Parathyroid adenoma (tissue), 2 donors: ENCODE measurements at regions not wholly inside any gene's neighbourhood (a gene's known extent, or its start where the extent isn't known, plus 50 kb on each side); places are given as distances from the start of the nearest gene placed in this dataset.
A peak's percentile ranks its signal among the peaks of the same experiment; 100 is the strongest.

Experiments used
- H2AFZ ChIP-seq: fragments of 300-600 bp; sonication (generic); one replicate; pipeline ENCODE4 v1.7.0; 2017; ENCODE audit warnings: antibody characterized with exemption, mild to moderate bottlenecking
- H3K27ac ChIP-seq: fragments of 300-600 bp; sonication (generic); one replicate; pipeline ENCODE4 v1.7.0; 2017
- H3K27me3 ChIP-seq: fragments of 300-600 bp; sonication (generic); one replicate; pipeline ENCODE4 v1.7.0; 2017; ENCODE audit warnings: low read length; ENCODE audit not compliant: control insufficient read depth, insufficient read depth
- H3K36me3 ChIP-seq: fragments of 300-600 bp; sonication (generic); one replicate; pipeline ENCODE4 v1.7.0; 2017; ENCODE audit warnings: low read length; ENCODE audit not compliant: control insufficient read depth, insufficient read depth
- H3K4me1 ChIP-seq: fragments of 300-600 bp; sonication (generic); one replicate; pipeline ENCODE4 v1.7.0; 2017; ENCODE audit warnings: control low read depth
- H3K4me2 ChIP-seq: fragments of 300-600 bp; sonication (generic); one replicate; pipeline ENCODE4 v1.7.0; 2017; ENCODE audit warnings: low read length
- H3K4me3 ChIP-seq: fragments of 300-600 bp; sonication (generic); one replicate; pipeline ENCODE4 v1.7.0; 2017; ENCODE audit warnings: low read depth, low read length
- H3K79me2 ChIP-seq: fragments of 300-600 bp; sonication (generic); one replicate; pipeline ENCODE4 v1.7.0; 2017; ENCODE audit warnings: control low read depth
- H3K9ac ChIP-seq: fragments of 300-600 bp; sonication (generic); one replicate; pipeline ENCODE4 v1.7.0; 2017; ENCODE audit warnings: mild to moderate bottlenecking
- H3K9me3 ChIP-seq: fragments of 300-600 bp; sonication (generic); one replicate; pipeline ENCODE4 v1.7.0; 2017; ENCODE audit warnings: low read length; ENCODE audit not compliant: control insufficient read depth
- TF ChIP-seq, protein P1 (sequence below): fragments of 300-600 bp; sonication (generic); IDR thresholded peaks from one replicate; pipeline ENCODE4 v1.7.0; 2017; ENCODE audit warnings: antibody characterized with exemption, mild to moderate bottlenecking
- donor health status: primary hyperparathyroidism.

DNA sequence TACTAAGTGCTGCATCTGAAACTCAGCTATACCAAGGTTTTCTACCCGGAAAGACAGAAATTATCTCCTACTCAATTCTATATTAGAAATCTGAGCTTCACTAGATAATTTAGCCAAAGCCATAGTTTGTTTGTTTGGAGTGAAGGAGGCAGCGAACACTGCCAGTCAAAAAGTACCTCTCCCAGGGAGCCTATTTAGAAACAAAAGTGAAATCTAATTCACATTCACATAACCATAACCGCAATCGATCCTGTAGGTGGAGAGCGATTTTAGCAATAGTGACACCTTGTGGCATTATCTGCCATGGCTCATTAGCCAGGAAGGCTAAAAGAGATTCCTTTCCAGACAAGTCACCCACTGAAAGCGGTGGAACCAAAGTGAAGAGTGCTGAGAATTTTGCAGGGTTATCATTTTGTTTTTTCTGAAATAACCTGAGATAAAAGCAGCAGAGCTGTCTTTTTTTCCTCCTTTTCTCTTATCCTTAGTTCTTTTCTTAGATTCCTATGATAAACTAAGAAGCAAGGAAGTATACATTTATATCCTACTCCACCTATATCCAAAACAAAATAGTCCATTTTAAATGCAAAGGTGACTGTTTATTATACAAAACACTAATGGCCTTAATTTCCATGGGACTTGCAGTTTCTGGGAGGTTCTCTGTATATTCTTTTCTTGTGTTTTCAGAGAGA, 83.7 kb upstream of the BET1 start:
- Histone ChIP-seq H3K4me1 (no peaks in the 10 kb centered on the region), H3K79me2 (no peaks in the 10 kb centered on the region), H3K4me3 (peak overlapping the region; percentile 29), H3K9me3 (no peaks in the 10 kb centered on the region), H3K27ac (no peak overlapping the region), H3K27me3 (no peaks in the 10 kb centered on the region), H3K9ac (no peak overlapping the region), H3K4me2 (peak overlapping the region; percentile 34), H2AFZ (peak overlapping the region; percentile 70), H3K36me3 (no peaks in the 10 kb centered on the region)
- TF ChIP-seq, protein P1, sequence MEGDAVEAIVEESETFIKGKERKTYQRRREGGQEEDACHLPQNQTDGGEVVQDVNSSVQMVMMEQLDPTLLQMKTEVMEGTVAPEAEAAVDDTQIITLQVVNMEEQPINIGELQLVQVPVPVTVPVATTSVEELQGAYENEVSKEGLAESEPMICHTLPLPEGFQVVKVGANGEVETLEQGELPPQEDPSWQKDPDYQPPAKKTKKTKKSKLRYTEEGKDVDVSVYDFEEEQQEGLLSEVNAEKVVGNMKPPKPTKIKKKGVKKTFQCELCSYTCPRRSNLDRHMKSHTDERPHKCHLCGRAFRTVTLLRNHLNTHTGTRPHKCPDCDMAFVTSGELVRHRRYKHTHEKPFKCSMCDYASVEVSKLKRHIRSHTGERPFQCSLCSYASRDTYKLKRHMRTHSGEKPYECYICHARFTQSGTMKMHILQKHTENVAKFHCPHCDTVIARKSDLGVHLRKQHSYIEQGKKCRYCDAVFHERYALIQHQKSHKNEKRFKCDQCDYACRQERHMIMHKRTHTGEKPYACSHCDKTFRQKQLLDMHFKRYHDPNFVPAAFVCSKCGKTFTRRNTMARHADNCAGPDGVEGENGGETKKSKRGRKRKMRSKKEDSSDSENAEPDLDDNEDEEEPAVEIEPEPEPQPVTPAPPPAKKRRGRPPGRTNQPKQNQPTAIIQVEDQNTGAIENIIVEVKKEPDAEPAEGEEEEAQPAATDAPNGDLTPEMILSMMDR, result peak; percentile 60

DNA sequence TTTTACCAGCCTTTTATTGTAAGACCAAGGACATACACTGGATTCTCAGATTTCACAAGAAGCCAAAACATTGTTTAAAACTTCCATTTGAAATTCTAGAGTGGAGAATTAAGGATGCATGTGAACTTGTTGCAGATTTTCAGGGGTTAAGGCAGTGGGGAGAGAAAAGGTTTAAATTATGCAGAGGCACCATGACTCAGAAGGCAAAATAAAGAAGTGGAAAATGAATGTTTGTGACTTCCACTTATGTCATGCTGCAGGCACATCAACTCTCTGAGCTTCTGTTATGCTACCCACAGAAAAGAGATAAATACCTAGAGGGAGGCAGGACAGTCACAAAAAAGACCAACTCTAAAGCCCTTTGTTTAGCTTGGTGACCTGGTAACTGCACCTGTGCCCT, 84.4 kb upstream of the BET1 start:
- Histone ChIP-seq H3K9me3 (no peaks in the 10 kb centered on the region), H3K9ac (no peak overlapping the region), H3K4me3 (no peak overlapping the region), H2AFZ (no peak overlapping the region), H3K4me2 (no peak overlapping the region), H3K4me1 (no peaks in the 10 kb centered on the region), H3K27me3 (no peaks in the 10 kb centered on the region), H3K36me3 (no peaks in the 10 kb centered on the region), H3K79me2 (no peaks in the 10 kb centered on the region), H3K27ac (no peak overlapping the region)
- TF ChIP-seq, protein P1, result no peak

DNA sequence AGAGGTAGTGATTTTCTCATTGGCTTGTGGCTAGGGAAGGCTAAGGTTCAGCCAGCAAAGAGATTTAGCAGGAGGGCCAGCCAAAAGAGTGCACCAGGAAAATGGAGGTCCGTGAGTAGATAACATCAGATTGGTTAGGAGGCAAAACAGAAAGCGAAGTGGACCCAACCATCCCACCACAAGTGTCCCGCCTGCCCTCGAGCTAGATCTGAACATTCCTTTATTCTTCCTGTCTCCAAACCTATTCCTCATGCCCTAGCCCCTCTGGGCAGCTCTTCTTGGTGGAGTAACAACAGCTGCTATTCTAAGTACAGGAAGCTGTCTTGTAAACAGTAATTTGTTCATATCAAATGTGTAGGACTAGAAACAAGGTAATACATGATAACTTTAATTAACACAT, 85.7 kb upstream of the BET1 start:
- Histone ChIP-seq H3K9ac (no peak overlapping the region), H3K36me3 (no peaks in the 10 kb centered on the region), H3K27me3 (no peaks in the 10 kb centered on the region), H3K79me2 (no peaks in the 10 kb centered on the region), H3K4me3 (no peak overlapping the region), H3K9me3 (no peaks in the 10 kb centered on the region), H3K4me1 (no peaks in the 10 kb centered on the region), H3K4me2 (no peak overlapping the region), H2AFZ (no peak overlapping the region), H3K27ac (no peak overlapping the region)
- TF ChIP-seq, protein P1, result no peak

DNA sequence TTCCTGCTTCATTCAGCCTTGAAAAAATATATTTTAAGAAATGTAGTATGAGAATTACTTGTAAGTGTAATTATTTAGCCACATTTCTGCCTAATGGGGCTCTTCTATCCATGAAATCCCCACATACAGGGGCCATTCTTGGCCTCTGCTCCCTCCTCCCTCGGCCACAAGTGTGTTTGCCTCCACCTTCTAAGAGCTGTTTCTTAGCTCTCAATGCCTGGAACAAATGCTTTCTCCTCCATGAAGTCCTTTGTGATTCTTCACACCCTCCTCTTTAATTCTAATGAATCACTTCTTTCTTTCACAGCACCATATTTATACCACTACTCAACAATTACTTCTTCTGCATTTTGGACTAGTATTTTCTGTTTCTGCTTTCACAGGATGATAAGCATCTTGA, 88.8 kb upstream of the BET1 start:
- Histone ChIP-seq H3K79me2 (no peaks in the 10 kb centered on the region), H3K9me3 (no peaks in the 10 kb centered on the region), H3K27me3 (no peaks in the 10 kb centered on the region), H3K4me3 (no peak overlapping the region), H3K36me3 (no peaks in the 10 kb centered on the region), H3K9ac (no peak overlapping the region), H3K4me2 (no peak overlapping the region), H2AFZ (no peak overlapping the region), H3K27ac (no peak overlapping the region), H3K4me1 (no peaks in the 10 kb centered on the region)
- TF ChIP-seq, protein P1, result no peak

DNA sequence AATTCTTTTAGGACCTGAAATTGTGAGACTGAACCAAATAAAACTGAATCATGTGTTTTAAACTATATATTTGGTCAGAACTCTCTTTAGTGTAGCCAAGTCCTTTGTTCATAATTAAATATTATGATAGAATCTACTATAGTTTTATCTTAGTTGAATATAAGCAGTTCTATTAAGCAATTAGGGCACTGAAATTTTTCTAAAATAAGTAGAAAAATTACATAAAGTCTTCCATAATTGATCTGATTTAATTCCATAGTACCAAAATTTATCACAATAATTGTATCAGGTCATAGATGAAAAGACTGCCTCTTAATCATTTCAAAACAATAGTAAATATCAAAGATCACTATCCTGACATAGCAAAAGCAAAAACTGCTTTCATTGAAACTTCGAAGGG, 90.1 kb upstream of the BET1 start:
- TF ChIP-seq, protein P1, result no peak
- Histone ChIP-seq H3K27me3 (no peaks in the 10 kb centered on the region), H2AFZ (no peak overlapping the region), H3K4me3 (no peak overlapping the region), H3K4me1 (no peaks in the 10 kb centered on the region), H3K9me3 (no peaks in the 10 kb centered on the region), H3K27ac (no peak overlapping the region), H3K9ac (no peak overlapping the region), H3K4me2 (no peak overlapping the region), H3K36me3 (no peaks in the 10 kb centered on the region), H3K79me2 (no peaks in the 10 kb centered on the region)
